ENCODE measurements at regions not wholly inside any gene's neighbourhood (a gene's known extent, or its start where the extent isn't known, plus 50 kb on each side); places are given as distances from the start of the nearest gene placed in this dataset.
A peak's percentile ranks its signal among the peaks of the same experiment; 100 is the strongest.

DNA sequence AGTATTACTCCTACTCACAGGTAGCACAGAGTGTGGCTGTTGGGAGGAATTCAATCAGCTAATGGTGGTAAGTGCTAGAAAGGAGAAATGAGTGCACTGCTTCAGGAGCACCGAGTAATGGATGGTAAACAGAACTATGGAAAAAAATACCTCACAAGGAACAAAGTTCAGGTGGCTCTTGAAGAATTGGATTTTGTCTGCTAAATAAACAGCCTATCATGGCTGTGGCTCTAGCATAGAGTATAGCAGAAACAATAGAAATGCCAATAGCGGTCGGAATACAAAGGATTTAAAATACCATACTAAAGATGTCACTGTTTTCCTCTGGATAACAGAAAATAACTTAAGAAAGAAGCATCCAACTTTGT, 482.5 kb downstream of the NUP35 start:
- H3K27me3 ChIP-seq (ENCODE audit: insufficient read depth, low read length, poor library complexity), result no peaks in the 10 kb centered on the region
- no peak overlapping the region for H4K8ac ChIP-seq (ENCODE audit: low read depth, low read length)
- no peaks in the 10 kb centered on the region for H3K79me2 ChIP-seq (ENCODE audit: control insufficient read depth, insufficient read depth, low read length)
- no peak overlapping the region for H3K4me2 ChIP-seq (ENCODE audit: low read length)
- no peaks in the 10 kb centered on the region for H3K4me1 ChIP-seq (ENCODE audit: control insufficient read depth, low read depth, low read length)
- no peak overlapping the region for H4K5ac ChIP-seq (ENCODE audit: low read length)
- no peak overlapping the region for H3K23ac ChIP-seq (ENCODE audit: low read length)
- no peak overlapping the region for H3K9ac ChIP-seq (ENCODE audit: low read length)
- H2BK5ac ChIP-seq (ENCODE audit: low read length), result no peak overlapping the region
- no peak overlapping the region for H3K27ac ChIP-seq (ENCODE audit: low read depth, low read length)
- H3K36me3 ChIP-seq (ENCODE audit: control insufficient read depth, insufficient read depth, low read length), result no peaks in the 10 kb centered on the region
- peak overlapping the region; percentile 7 for H3K18ac ChIP-seq (ENCODE audit: low read length)
- H2AK5ac ChIP-seq (ENCODE audit: low read length), result no peak overlapping the region
- H3K4ac ChIP-seq (ENCODE audit: low read depth, low read length), result no peak overlapping the region
- no peaks in the 10 kb centered on the region for H3K79me1 ChIP-seq (ENCODE audit: low read length)
- H3K56ac ChIP-seq (ENCODE audit: low read length), result no peak overlapping the region
- H2BK120ac ChIP-seq (ENCODE audit: low read depth, low read length), result peak overlapping the region; percentile 3
- DNase-seq, result peak; percentile 12
- WGBS (ENCODE audit: extremely low coverage, insufficient coverage, low lambda C conversion rate), result no CpG with 5 or more reads among the region's 3 CpGs
- H3K4me3 ChIP-seq (ENCODE audit: low read length), result no peak overlapping the region
- peak overlapping the region; percentile 94 for H2BK15ac ChIP-seq (replicated peaks; ENCODE audit: low read depth)

DNA sequence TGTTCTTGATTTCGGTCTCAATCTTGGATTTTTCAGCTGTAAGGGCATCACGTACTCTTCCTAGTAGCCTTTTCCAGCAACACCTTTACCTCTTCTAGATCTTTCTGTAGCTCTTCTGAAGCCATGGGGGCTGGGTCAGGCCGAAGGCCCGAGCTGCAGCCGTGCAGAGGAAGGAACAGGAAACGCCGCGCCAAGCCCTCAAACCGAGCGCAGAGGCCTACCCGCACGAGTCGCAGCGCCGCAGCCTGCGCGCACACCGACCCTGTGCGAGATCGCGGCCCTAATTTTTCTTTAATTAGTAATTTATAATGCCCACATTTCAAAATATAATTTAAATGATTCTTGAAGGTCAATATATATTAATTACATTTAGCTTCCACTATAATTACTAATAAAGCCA, 483.8 kb downstream of the NUP35 start:
- no peak for DNase-seq
- Histone ChIP-seq H3K79me1 (ENCODE audit: low read length) (no peaks in the 10 kb centered on the region), H2BK120ac (ENCODE audit: low read depth, low read length) (no peak overlapping the region)

DNA sequence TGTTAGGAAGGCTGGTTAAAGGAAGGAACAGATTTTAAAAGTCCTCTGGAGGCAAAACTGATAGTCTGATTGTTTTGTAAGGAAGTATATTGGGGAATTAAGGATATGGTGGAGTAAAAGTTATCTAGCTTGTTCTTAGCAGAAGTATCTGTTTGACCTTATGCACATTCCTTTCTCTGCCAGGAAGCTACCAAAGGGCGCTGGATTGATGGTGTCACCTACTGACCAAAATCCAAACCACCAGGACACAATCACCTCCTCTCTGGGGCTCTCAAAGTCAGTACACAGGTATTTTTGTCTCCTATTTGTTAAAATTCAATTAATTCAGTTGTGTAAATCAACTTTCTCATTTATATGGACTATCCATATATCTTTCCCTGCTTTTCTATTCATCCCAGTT, 484.5 kb downstream of the NUP35 start:
- Histone ChIP-seq H3K4ac (ENCODE audit: low read depth, low read length) (no peak overlapping the region), H3K4me3 (ENCODE audit: low read length) (no peak overlapping the region), H3K4me2 (ENCODE audit: low read length) (no peak overlapping the region), H3K79me2 (ENCODE audit: control insufficient read depth, insufficient read depth, low read length) (no peaks in the 10 kb centered on the region), H2AK5ac (ENCODE audit: low read length) (no peak overlapping the region), H2BK5ac (ENCODE audit: low read length) (no peak overlapping the region), H2BK15ac (replicated peaks; ENCODE audit: low read depth) (no peak overlapping the region), H3K9ac (ENCODE audit: low read length) (no peak overlapping the region), H3K56ac (ENCODE audit: low read length) (no peak overlapping the region), H3K18ac (ENCODE audit: low read length) (no peak overlapping the region), H3K79me1 (ENCODE audit: low read length) (no peaks in the 10 kb centered on the region), H3K27me3 (ENCODE audit: insufficient read depth, low read length, poor library complexity) (no peaks in the 10 kb centered on the region), H3K27ac (ENCODE audit: low read depth, low read length) (no peak overlapping the region), H4K5ac (ENCODE audit: low read length) (no peak overlapping the region), H4K8ac (ENCODE audit: low read depth, low read length) (no peak overlapping the region), H3K4me1 (ENCODE audit: control insufficient read depth, low read depth, low read length) (no peaks in the 10 kb centered on the region), H2BK120ac (ENCODE audit: low read depth, low read length) (no peak overlapping the region), H3K23ac (ENCODE audit: low read length) (no peak overlapping the region), H3K36me3 (ENCODE audit: control insufficient read depth, insufficient read depth, low read length) (no peaks in the 10 kb centered on the region)
- no CpG with 5 or more reads among the region's 1 CpG for WGBS (ENCODE audit: extremely low coverage, insufficient coverage, low lambda C conversion rate)
- DNase-seq, result peak; percentile 56

More for the DNA sequence above, 483.8 kb downstream of the NUP35 start:
- no peaks in the 10 kb centered on the region for H3K36me3 ChIP-seq (ENCODE audit: control insufficient read depth, insufficient read depth, low read length)
- H2BK5ac ChIP-seq (ENCODE audit: low read length), result no peak overlapping the region
- H3K27me3 ChIP-seq (ENCODE audit: insufficient read depth, low read length, poor library complexity), result no peaks in the 10 kb centered on the region
- H3K4me1 ChIP-seq (ENCODE audit: control insufficient read depth, low read depth, low read length), result no peaks in the 10 kb centered on the region
- H3K4me3 ChIP-seq (ENCODE audit: low read length), result no peak overlapping the region
- H3K23ac ChIP-seq (ENCODE audit: low read length), result no peak overlapping the region
- no peak overlapping the region for H2BK15ac ChIP-seq (replicated peaks; ENCODE audit: low read depth)
- no peak overlapping the region for H3K18ac ChIP-seq (ENCODE audit: low read length)
- H3K9ac ChIP-seq (ENCODE audit: low read length), result no peak overlapping the region
- no CpG with 5 or more reads among the region's 21 CpGs for WGBS (ENCODE audit: extremely low coverage, insufficient coverage, low lambda C conversion rate)
- no peak overlapping the region for H2AK5ac ChIP-seq (ENCODE audit: low read length)
- H3K4me2 ChIP-seq (ENCODE audit: low read length), result no peak overlapping the region
- H3K4ac ChIP-seq (ENCODE audit: low read depth, low read length), result no peak overlapping the region
- no peaks in the 10 kb centered on the region for H3K79me2 ChIP-seq (ENCODE audit: control insufficient read depth, insufficient read depth, low read length)
- no peak overlapping the region for H4K5ac ChIP-seq (ENCODE audit: low read length)
- no peak overlapping the region for H4K8ac ChIP-seq (ENCODE audit: low read depth, low read length)
- H3K56ac ChIP-seq (ENCODE audit: low read length), result no peak overlapping the region
- no peak overlapping the region for H3K27ac ChIP-seq (ENCODE audit: low read depth, low read length)

DNA sequence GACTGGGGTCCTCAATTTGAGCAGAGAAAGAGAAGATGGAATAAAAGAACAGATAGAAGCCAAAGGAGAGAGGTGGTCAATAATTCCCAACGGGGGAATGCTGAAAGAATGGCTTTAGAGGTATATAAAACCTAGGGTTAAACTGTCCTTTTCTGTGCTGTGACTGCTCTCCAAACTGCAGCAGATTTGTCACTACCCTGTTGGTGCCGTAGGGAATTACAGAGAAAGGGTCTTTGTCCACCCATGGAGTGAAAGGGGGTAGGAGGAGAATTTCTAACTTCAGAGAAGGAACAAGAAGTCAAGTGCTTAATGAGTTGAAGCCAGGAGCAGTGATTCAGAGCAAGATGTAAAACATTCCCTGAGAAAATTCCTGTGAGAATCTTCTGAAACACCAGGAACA, 486.5 kb downstream of the NUP35 start:
- Histone ChIP-seq H2BK120ac (ENCODE audit: low read depth, low read length) (no peak overlapping the region), H2BK5ac (ENCODE audit: low read length) (no peak overlapping the region), H3K23ac (ENCODE audit: low read length) (no peak overlapping the region), H3K4me2 (ENCODE audit: low read length) (no peak overlapping the region), H3K4ac (ENCODE audit: low read depth, low read length) (no peak overlapping the region), H3K56ac (ENCODE audit: low read length) (no peak overlapping the region), H3K4me1 (ENCODE audit: control insufficient read depth, low read depth, low read length) (no peaks in the 10 kb centered on the region), H3K27ac (ENCODE audit: low read depth, low read length) (no peak overlapping the region), H2AK5ac (ENCODE audit: low read length) (no peak overlapping the region), H4K8ac (ENCODE audit: low read depth, low read length) (no peak overlapping the region), H3K36me3 (ENCODE audit: control insufficient read depth, insufficient read depth, low read length) (no peaks in the 10 kb centered on the region), H2BK15ac (replicated peaks; ENCODE audit: low read depth) (no peak overlapping the region), H3K4me3 (ENCODE audit: low read length) (no peak overlapping the region), H3K18ac (ENCODE audit: low read length) (no peak overlapping the region), H3K79me2 (ENCODE audit: control insufficient read depth, insufficient read depth, low read length) (no peaks in the 10 kb centered on the region), H3K9ac (ENCODE audit: low read length) (no peak overlapping the region), H3K27me3 (ENCODE audit: insufficient read depth, low read length, poor library complexity) (no peaks in the 10 kb centered on the region), H4K5ac (ENCODE audit: low read length) (no peak overlapping the region), H3K79me1 (ENCODE audit: low read length) (no peaks in the 10 kb centered on the region)
- peak; percentile 50 for DNase-seq
- no CpG with 5 or more reads among the region's 2 CpGs for WGBS (ENCODE audit: extremely low coverage, insufficient coverage, low lambda C conversion rate)

DNA sequence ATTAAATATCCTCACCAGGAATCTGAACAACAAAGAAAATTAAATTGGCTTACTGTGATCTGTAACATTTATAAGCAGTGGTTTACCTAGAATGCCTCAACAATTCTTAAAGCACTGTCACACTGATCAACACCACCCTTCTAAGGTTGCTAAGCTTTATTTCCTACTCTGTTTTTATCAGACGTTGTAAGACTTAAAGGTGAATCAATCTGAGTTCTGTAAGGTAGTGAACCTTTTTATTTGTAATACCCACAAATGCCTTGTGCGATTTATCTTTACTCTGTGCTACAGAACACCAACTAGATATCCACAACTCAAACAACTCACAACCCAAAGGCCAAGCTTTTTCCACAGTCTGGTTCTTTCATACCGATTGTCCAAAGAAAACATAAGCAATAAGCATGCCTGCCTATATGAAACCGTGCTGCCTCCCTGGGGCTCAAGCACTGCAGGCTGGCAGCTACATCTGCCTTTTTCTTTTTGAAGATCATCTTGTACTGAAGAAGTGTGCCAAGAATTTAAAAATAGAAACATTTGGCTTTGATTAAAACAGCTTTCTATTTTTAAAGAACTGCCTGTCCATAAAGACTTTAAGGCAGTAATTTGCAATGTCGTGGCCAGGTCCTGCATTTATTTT, 490.7 kb downstream of the NUP35 start:
- Histone ChIP-seq H3K79me2 (ENCODE audit: control insufficient read depth, insufficient read depth, low read length) (no peaks in the 10 kb centered on the region), H3K36me3 (ENCODE audit: control insufficient read depth, insufficient read depth, low read length) (no peaks in the 10 kb centered on the region), H3K4ac (ENCODE audit: low read depth, low read length) (no peak overlapping the region), H3K4me2 (ENCODE audit: low read length) (no peak overlapping the region), H2AK5ac (ENCODE audit: low read length) (no peak overlapping the region), H3K4me1 (ENCODE audit: control insufficient read depth, low read depth, low read length) (no peaks in the 10 kb centered on the region), H3K4me3 (ENCODE audit: low read length) (no peak overlapping the region), H3K27ac (ENCODE audit: low read depth, low read length) (no peak overlapping the region), H3K18ac (ENCODE audit: low read length) (no peak overlapping the region), H3K27me3 (ENCODE audit: insufficient read depth, low read length, poor library complexity) (no peaks in the 10 kb centered on the region), H2BK15ac (replicated peaks; ENCODE audit: low read depth) (no peak overlapping the region), H3K56ac (ENCODE audit: low read length) (no peak overlapping the region), H2BK5ac (ENCODE audit: low read length) (no peak overlapping the region), H2BK120ac (ENCODE audit: low read depth, low read length) (no peak overlapping the region), H3K79me1 (ENCODE audit: low read length) (no peaks in the 10 kb centered on the region), H4K8ac (ENCODE audit: low read depth, low read length) (no peak overlapping the region), H4K5ac (ENCODE audit: low read length) (peak overlapping the region; percentile 56), H3K9ac (ENCODE audit: low read length) (no peak overlapping the region), H3K23ac (ENCODE audit: low read length) (no peak overlapping the region)
- DNase-seq, result no peak
- WGBS (ENCODE audit: extremely low coverage, insufficient coverage, low lambda C conversion rate), result no CpG with 5 or more reads among the region's 5 CpGs

DNA sequence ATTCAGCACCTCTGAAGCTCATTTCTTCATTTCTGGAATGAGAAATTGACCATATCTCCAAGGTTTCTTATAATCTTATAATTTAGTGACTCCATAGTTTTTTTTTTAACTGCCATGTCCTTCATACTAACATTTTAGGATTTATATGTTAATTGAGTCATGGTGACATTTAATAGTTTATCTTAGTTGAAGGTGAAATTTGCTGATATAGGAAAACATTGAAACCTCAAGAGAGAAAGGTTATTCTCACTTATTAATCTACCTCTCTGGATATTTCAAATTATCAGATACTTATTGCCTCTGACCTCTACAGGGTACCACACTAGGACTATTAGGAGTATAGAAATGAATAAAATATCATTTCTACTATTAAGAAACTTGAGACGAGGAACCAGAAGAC, 499.0 kb downstream of the NUP35 start:
- Histone ChIP-seq H3K4ac (ENCODE audit: low read depth, low read length) (no peak overlapping the region), H3K27ac (ENCODE audit: low read depth, low read length) (no peak overlapping the region), H3K4me3 (ENCODE audit: low read length) (no peak overlapping the region), H3K4me2 (ENCODE audit: low read length) (no peak overlapping the region), H3K18ac (ENCODE audit: low read length) (no peak overlapping the region), H2AK5ac (ENCODE audit: low read length) (no peak overlapping the region), H4K5ac (ENCODE audit: low read length) (no peak overlapping the region), H3K9ac (ENCODE audit: low read length) (no peak overlapping the region), H2BK15ac (replicated peaks; ENCODE audit: low read depth) (no peak overlapping the region), H2BK120ac (ENCODE audit: low read depth, low read length) (no peak overlapping the region), H3K4me1 (ENCODE audit: control insufficient read depth, low read depth, low read length) (no peaks in the 10 kb centered on the region), H3K23ac (ENCODE audit: low read length) (no peak overlapping the region), H3K79me2 (ENCODE audit: control insufficient read depth, insufficient read depth, low read length) (no peaks in the 10 kb centered on the region), H3K79me1 (ENCODE audit: low read length) (no peaks in the 10 kb centered on the region), H4K8ac (ENCODE audit: low read depth, low read length) (no peak overlapping the region), H3K36me3 (ENCODE audit: control insufficient read depth, insufficient read depth, low read length) (no peaks in the 10 kb centered on the region), H3K27me3 (ENCODE audit: insufficient read depth, low read length, poor library complexity) (no peaks in the 10 kb centered on the region), H3K56ac (ENCODE audit: low read length) (no peak overlapping the region), H2BK5ac (ENCODE audit: low read length) (no peak overlapping the region)
- no CpG with 5 or more reads among the region's 1 CpG for WGBS (ENCODE audit: extremely low coverage, insufficient coverage, low lambda C conversion rate)
- DNase-seq, result no peak

Measured in mesendoderm (in vitro differentiated cells).